ENCODE measurements at regions not wholly inside any gene's neighbourhood (a gene's known extent, or its start where the extent isn't known, plus 50 kb on each side); places are given as distances from the start of the nearest gene placed in this dataset.

DNA sequence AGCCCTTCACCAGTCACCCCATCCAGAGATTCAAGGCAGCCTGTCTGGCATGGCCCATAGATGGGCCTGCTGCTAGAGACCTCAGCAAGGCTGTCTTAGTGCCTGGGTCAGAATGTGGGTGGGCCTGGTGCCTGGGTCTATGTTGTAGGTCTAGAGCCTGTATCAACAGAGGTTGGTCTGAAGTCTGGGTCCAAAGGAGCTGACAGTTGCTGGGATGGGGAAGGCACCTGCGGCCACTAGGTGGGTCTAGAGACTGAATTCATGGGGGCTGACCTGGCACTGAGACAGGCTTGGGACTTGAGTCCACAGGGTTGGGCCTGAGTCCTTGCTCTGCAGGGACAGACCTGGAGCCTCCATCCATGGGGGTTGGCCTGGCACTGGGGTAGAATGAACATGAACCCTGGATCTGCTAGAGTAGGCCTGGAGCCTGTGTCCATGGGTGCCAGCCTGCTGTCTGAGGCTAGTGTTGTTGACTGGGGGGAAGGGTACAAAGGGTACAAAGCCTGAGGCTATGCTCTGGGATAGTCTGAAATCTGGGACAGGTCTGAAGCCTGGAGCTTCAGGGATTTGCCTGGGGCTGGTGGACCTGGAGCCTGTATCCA lies 516.8 kb downstream of the OLFM4 start:
- DNase-seq (no peak), ATAC-seq (no peak)
- Histone ChIP-seq H3K36me3 (no peaks in the 10 kb centered on the region), H3K4me3 (no peak overlapping the region), H3K27ac (no peak overlapping the region), H3K4me1 (no peaks in the 10 kb centered on the region), H3K9me3 (peaks cover 0 to 12% (median 0%) of the 10 kb centered on the region in 11 donors), H3K27me3 (no peaks in the 10 kb centered on the region)
- no peak for TF ChIP-seq CTCF (IDR thresholded peaks at IDR 0.05)
- intact Hi-C loops (cut with DNase I): no loop called here
- WGBS, 2 donors: 74 to 89% methylated on average over 1 of the region's 1 CpG

GRCh38 chr13:53560556-53560955 lies 531.9 kb downstream of the OLFM4 start:
- H3K36me3 ChIP-seq: no peaks in the 10 kb centered on the region
- H3K4me3 ChIP-seq: no peak overlapping the region
- H3K9me3 ChIP-seq: no peaks in the 10 kb centered on the region
- 69 to 73% methylated on average over 1 of the region's 1 CpG for WGBS, 2 donors
- DNase-seq (no peak), ATAC-seq (no peak)
- H3K27me3 ChIP-seq: no peaks in the 10 kb centered on the region
- intact Hi-C loops (cut with DNase I): no loop called here
- no peaks in the 10 kb centered on the region for H3K4me1 ChIP-seq
- no peak overlapping the region for H3K27ac ChIP-seq
- no peak for TF ChIP-seq CTCF (IDR thresholded peaks at IDR 0.05)

DNA sequence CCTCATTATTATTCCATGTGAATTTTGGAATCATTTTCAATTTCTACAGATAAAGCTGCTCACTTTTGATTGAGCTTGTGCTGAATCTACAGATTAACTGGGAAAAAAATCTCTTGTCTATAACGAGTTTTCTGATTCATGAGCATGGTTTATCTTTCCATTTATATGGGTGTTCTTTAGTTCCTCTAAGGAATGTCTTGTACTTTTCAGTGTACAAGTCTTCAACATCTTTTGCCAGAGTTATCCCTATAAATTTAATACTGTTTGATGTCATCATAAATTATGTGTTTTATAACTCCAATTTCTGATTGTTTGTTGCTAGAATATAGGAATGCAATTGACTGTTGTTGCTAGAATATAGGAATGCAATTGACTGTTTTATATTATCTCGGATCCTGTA lies 533.8 kb downstream of the OLFM4 start:
- 66 to 67% methylated on average over 2 of the region's 2 CpGs for WGBS, 2 donors

DNA sequence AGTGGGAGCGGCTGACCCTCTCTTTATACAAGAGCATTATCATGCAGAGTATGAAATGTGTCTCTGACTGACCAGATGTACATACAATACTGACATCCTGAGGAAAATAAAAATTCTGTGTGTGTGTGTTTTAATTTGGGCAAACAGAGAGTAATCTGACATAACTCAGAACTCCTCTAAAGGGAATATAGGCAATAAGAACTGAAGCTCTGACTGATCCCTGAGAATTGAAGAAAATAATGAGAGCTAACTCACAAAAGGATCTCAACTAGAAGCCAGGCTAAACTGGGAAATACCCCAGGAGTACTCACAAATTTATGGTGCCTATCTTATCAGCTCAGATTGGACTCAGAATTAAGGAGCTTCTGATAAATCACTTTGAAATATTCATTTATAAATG lies 539.9 kb downstream of the OLFM4 start:
- H3K36me3 ChIP-seq: no peaks in the 10 kb centered on the region
- intact Hi-C loops (cut with DNase I): no loop called here
- H3K9me3 ChIP-seq: no peaks in the 10 kb centered on the region
- ATAC-seq (no peak), DNase-seq (no peak)
- H3K27ac ChIP-seq: no peak overlapping the region
- 56 to 65% methylated on average over 1 of the region's 1 CpG for WGBS, 2 donors
- TF ChIP-seq CTCF (IDR thresholded peaks at IDR 0.05): no peak
- H3K4me3 ChIP-seq: no peak overlapping the region
- H3K27me3 ChIP-seq: no peaks in the 10 kb centered on the region
- no peaks in the 10 kb centered on the region for H3K4me1 ChIP-seq

More for the DNA sequence above, 533.8 kb downstream of the OLFM4 start:
- TF ChIP-seq CTCF (IDR thresholded peaks at IDR 0.05): no peak
- H3K36me3 ChIP-seq: no peaks in the 10 kb centered on the region
- H3K27me3 ChIP-seq: no peaks in the 10 kb centered on the region
- no peaks in the 10 kb centered on the region for H3K4me1 ChIP-seq
- no peaks in the 10 kb centered on the region for H3K9me3 ChIP-seq
- DNase-seq (no peak), ATAC-seq (no peak)
- H3K27ac ChIP-seq: no peak overlapping the region
- intact Hi-C loops (cut with DNase I): no loop called here
- no peak overlapping the region for H3K4me3 ChIP-seq
